KBM-7 (cell line): ENCODE measurements at regions not wholly inside any gene's neighbourhood (a gene's known extent, or its start where the extent isn't known, plus 50 kb on each side); places are given as distances from the start of the nearest gene placed in this dataset.

Experiments used
- DNase-seq: peaks from one replicate; pipeline ENCODE4 v3.0.0-alpha.2; 2015
- in situ Hi-C: fragments of 300-500 bp; cut with MboI; formaldehyde crosslinking; loops from 2 replicates; pipeline ENCODE4 v1.14.3; 2020; ENCODE audit warnings: low sequenced_read_pairs, low pct_unique_long_range_greater_than_20kb, mixed read lengths

DNA sequence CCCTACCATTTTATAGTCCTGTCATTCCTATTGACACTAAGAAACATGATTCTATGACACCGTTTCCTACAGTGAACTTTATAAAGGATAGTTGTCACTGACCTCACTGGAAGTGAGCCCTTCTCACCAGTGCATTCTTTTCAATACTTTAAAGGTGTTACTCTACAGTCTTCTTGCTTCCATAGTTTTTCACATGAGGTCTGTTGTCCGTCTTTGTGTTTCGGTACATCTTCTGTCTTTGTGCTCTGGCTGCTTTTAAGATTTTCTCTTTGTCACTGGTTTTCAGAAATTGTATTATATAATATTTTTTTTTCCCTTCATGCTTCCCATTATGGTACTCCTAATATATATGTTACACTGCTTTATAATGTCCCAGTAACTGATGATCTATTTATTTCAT, 174.2 kb downstream of the KIF20B start:
- DNase-seq, result no peak
- in situ Hi-C loops, result no loop called here

GRCh38 chr10:89879121-89879520, 177.7 kb downstream of the KIF20B start:
- no peak for DNase-seq
- in situ Hi-C loops, result no loop called here

DNA sequence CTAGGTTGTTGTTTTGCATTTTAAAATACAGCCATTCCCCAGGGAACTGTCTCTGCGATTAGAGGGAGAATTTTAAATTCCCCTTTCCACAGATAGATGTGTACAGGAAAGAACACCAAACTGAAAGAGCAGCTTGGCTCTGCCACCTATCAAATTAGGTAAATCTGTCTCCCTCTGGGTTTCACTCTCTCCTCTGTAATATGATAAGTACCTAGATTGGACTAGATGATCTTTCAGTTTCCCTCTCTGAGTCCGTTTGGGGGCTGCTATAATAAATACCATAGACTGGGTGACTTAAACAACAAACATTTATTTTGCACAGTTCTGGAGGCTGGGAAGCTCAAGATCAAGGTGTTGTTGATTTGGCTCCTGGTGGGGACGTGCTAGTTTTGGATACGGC, 186.0 kb downstream of the KIF20B start:
- DNase-seq, result no peak
- in situ Hi-C loops, result no loop called here

- no peak for DNase-seq
- in situ Hi-C loops, result no loop called here
Measured at GRCh38 chr10:89887830-89888229, 186.4 kb downstream of the KIF20B start.

DNA sequence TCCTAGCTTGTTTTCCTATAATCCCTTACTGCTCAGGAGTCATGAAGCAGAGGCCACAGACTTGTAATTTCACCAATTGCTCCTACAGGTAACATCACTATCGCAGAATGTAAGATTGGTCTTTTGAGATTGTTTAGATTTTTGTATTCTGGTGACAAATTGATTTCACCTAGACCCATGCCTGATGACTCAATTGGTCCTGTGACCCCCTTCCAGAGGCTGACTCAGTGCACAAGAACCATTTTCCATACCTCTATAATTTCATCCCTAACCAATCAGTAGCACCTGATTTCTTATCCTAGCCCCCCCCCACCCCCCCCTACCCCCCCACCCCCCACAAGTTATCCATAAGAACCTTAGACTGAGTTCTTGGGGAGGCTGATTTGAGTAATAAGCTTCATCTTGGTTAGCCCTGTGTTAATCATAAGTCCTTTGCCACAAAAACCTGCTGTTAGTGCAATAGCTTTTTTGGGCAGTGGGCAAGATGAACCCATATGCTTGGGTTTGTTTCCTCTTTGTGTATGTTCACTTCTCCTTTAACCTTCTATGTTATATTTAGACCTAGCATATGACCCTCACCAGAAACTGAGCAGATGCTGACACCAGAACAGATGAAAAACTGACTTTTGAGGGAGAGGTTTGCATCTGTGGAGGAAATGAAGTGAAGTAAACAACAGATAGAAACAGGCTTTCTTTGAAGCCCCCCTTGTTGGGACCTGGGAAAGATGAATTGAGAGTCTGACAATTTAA, 187.1 kb downstream of the KIF20B start:
- in situ Hi-C loops, result no loop called here
- DNase-seq, result no peak

DNA sequence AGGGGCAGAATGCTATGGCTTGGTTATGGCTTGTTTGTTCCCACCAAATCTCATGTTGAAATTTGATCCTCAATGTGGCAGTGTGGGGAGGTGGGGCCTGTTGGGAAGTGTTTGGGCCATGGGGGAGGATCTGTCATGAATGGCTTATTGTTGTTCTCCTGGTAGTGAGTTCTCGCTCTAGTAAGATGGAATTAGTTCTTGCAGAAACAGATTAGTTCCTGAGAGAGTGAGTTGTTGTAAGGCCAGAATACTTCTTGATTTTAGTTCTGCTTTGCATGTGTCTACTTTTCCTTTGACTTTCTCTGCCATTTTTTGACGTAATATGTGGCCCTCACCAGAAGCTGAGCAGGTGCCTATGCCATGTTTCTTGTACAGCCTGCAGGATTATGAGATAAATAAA, 188.2 kb downstream of the KIF20B start:
- DNase-seq, result no peak
- in situ Hi-C loops, result no loop called here

- in situ Hi-C loops, result no loop called here
- no peak for DNase-seq
Measured at GRCh38 chr10:89891006-89891535, 189.7 kb downstream of the KIF20B start.

GRCh38 chr10:89894051-89894450, 192.7 kb downstream of the KIF20B start:
- in situ Hi-C loops, result no loop called here

DNA sequence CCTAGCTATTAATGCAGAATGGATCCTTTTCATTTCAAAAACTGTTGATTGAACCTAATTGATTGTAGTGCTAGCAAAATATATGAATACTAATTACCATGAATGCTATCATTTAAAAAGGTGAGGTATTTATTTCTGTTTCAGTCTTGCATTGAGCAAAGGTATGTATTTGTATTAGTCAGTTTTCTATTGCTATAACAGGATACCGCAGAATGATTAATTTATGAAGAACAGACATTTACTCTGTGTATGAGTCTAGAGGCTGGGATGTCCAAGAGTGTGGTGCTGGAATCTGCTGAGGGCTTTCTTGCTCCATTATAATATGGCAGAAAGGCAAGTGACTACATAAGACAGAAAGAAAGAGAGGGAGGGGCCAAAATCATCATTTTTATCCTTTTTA, 199.2 kb downstream of the KIF20B start:
- DNase-seq, result no peak
- in situ Hi-C loops, result no loop called here

More at GRCh38 chr10:89894051-89894450, 192.7 kb downstream of the KIF20B start:
- no peak for DNase-seq

GRCh38 chr10:89901895-89902294, 200.5 kb downstream of the KIF20B start:
- in situ Hi-C loops, result no loop called here
- DNase-seq, result no peak

DNA sequence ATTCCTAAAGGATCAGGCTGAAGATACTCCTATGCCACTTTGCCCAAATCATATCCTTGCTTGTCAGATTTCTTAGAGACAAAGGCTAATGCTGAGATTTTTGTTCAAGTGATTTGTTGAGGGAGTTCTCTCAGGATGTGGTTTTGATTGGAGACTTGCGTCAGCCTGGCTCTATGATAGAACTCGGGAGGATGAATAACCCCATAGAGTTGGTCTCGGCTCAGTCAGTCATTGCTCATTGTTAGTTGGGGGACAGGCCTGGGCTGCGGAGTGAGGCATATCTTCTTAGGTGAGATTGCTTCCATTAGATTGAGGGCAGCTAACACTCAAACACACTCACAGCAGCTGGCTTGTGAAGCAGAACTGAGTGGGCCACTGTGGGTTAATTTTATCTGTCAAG, 203.4 kb downstream of the KIF20B start:
- DNase-seq, result no peak
- in situ Hi-C loops, result no loop called here

GRCh38 chr10:89909752-89910151, 208.4 kb downstream of the KIF20B start:
- no peak for DNase-seq

DNA sequence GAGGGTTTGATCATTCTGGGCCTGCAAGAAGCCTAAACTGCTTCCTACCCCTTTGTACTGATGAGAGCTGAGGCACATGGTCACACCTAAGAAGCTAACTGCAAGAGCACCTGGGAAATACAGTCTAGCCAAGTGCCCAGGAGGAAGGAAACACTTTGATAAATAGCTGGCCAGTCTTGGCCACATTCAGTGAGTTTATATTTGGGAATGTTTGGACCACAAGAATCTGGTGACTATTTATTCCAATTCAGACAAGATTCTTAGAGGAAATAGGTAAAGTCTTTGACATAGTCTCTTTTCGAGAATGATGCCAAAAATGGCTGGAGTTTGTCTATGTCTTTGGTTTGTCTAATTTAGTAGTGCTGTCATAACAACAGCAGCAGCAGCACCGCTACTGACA, 213.6 kb downstream of the KIF20B start:
- DNase-seq, result no peak
- in situ Hi-C loops, result no loop called here

More at GRCh38 chr10:89909752-89910151, 208.4 kb downstream of the KIF20B start:
- in situ Hi-C loops, result no loop called here

- no peak for DNase-seq
- in situ Hi-C loops, result no loop called here
Measured at GRCh38 chr10:89915968-89916367, 214.6 kb downstream of the KIF20B start.

DNA sequence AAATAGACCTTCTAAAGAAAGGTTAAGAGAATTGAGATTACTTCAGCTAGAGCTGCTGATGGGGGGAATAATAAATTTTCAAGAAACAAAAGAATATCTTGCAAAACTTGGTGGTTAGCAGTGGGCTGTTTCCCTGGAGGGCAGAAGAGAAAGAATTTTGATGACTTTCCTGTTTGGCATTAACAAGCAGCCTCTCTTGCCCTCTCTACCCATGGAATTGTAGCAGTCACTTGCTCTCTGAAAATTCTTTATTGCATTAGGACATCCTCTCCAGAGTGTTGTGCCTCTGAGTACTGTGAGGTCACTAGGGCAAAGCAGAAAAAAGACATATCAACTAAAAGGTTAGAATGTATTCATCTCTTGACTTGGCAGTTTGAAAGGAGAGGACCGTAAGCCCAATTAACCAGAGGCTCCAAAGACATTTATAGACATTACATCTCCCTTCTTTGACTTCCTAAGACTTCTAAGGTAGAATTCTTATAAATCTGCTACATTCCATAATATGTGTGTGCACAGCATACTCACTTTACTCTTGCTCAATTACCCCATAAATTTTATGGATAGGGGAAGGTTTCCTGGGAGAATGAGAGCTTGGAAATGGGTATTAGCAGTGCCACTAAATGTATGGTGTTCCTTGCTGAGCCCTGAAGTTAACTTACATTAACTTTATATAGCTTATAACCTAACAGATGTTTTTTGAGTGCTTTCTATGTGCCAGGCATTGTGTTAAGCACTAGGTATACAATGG, 215.3 kb downstream of the KIF20B start:
- DNase-seq, result no peak
- in situ Hi-C loops, result no loop called here

GRCh38 chr10:89921403-89921802, 220.0 kb downstream of the KIF20B start:
- DNase-seq, result no peak
- in situ Hi-C loops, result no loop called here

GRCh38 chr10:89923661-89924060, 222.3 kb downstream of the KIF20B start:
- in situ Hi-C loops, result no loop called here
- no peak for DNase-seq

DNA sequence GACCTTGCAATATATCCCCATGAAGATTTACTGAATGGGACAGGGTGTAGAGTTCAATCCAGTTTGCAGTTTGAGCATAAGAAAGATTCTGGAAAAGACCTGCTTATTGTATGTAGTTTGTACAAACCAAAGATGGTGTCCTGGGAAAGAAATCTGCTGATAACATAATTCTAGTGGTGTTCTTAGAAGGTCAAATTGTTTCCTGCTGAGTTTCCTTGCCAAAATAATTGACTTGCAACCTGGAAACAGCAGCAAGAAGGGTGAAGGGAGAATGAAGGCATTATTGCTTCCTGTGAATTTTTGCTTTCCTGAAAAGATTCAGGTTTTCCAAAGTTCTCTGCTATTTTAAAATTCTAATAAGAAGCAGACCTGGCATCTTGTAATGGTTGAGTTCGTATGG, 222.9 kb downstream of the KIF20B start:
- in situ Hi-C loops, result no loop called here
- no peak for DNase-seq

GRCh38 chr10:89926736-89927135, 225.3 kb downstream of the KIF20B start:
- DNase-seq, result no peak
- in situ Hi-C loops, result no loop called here

- no peak for DNase-seq
- in situ Hi-C loops, result no loop called here
Measured at GRCh38 chr10:89929282-89930026, 228.1 kb downstream of the KIF20B start.
